ENCODE measurements at regions not wholly inside any gene's neighbourhood (a gene's known extent, or its start where the extent isn't known, plus 50 kb on each side); places are given as distances from the start of the nearest gene placed in this dataset.

DNA sequence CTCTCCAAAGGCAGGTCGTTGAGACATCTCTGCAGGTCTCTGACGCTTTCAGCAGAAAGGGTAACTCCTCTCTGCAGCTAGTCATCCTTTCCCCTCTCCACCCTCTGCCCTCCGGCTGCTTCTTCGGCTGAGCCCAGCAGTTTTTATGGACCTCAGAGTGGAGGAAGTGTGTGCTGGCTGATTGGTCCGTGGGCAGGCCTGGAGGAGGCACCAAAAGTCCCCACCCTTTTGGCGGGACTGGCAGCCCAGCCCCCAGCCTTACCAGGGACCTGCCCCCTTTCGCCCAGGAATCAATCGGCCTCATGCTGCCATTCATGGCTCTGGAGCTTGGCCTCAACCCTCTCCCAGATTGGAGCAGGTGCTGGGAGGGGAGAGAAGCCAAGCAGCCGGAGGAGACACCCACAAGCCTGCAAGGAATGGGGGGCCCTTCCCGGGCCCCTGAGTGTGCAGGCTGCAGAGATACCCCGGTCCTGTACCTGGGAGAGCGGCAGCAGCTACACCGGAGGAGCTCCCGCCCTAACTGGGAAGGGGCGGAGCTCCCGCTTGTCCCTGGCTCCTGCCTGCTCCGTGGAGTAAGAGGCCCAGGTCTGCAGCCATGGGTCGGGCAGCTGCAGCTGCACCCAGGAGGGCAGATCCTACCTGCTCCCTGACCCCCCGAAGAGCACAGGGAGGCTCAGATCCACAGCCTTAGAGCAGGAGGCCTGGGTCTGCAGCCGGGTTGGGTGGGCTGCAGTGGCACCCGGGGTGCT is 170.3 kb upstream of the SOX4 start:
- Histone ChIP-seq H2AK5ac (ENCODE audit: low read length) (no peak overlapping the region), H4K12ac (ENCODE audit: low read depth, low read length) (no peak overlapping the region), H2AFZ (ENCODE audit: insufficient read depth, low read length, poor library complexity) (no peak overlapping the region), H2BK5ac (ENCODE audit: low read depth, low read length, poor library complexity) (no peak overlapping the region), H3K14ac (ENCODE audit: low read length) (no peak overlapping the region), H3K4me3 (ENCODE audit: low read depth, low read length) (no peak overlapping the region), H3K23ac (ENCODE audit: low read length) (no peak overlapping the region), H2BK120ac (ENCODE audit: insufficient read depth, low read length, poor library complexity) (no peak overlapping the region), H2BK12ac (ENCODE audit: low read length) (no peak overlapping the region), H4K91ac (ENCODE audit: low read depth, low read length) (no peak overlapping the region), H3K4me2 (ENCODE audit: low read length) (no peak overlapping the region), H3K4ac (ENCODE audit: low read depth, low read length) (no peak overlapping the region), H3K9me3 (ENCODE audit: insufficient read depth, low read depth, low read length) (no peaks in the 10 kb centered on the region), H3K79me2 (ENCODE audit: control insufficient read depth, insufficient read depth, low read length, poor library complexity) (no peaks in the 10 kb centered on the region), H3K27ac (ENCODE audit: low read depth, low read length) (no peak overlapping the region), H3K36me3 (ENCODE audit: control insufficient read depth in 1 of 2, insufficient read depth in 2 of 2, low read length in 2 of 2) (no peaks in the 10 kb centered on the region), H3K9ac (ENCODE audit: low read length) (no peak overlapping the region), H3K4me1 (ENCODE audit: control insufficient read depth in 1 of 2, insufficient read depth in 2 of 2, low read length in 2 of 2) (peaks cover 2% of the 10 kb centered on the region in 2 experiments), H3K27me3 (ENCODE audit: insufficient read depth, low read length) (no peaks in the 10 kb centered on the region), H3K18ac (ENCODE audit: low read length) (no peak overlapping the region), H3K79me1 (ENCODE audit: low read length) (no peaks in the 10 kb centered on the region), H4K8ac (ENCODE audit: low read depth, low read length) (no peak overlapping the region)
- peak in 1 of 2 donors; percentile 54 for DNase-seq
- no CpG with 5 or more reads among the region's 21 CpGs for WGBS (ENCODE audit: extremely low coverage, insufficient coverage, insufficient read length)

DNA sequence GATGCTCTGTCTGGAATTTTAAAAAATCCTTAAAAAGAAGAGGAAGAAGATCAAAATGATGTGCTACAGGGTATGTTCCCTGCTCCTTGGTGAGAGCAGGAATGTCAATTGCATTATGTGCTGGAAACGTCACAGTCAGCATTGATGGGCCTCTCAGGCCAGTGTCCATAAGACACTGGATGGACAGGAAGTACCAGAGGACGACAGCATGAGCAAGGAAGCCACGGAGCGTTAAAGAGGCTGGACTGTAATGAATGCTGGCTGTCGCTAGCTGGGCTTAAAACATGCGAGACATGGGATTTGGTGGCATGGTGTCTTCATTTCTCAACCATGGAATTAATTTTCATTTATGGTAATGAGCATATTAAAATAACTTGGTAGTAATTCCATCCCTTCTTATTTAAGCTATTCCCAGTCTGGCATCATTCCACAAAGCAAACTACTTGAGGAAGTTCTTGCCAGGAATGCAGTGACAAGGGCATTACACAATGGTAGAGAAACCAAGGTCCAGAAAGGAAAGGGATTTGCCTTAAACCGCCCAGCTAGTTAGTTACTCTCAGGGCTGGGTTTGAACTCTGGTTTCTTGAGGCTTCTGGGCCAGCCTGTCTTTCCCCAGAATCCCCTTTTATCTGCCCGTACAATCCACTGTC is 166.6 kb upstream of the SOX4 start:
- Histone ChIP-seq H3K4ac (ENCODE audit: low read depth, low read length) (no peak overlapping the region), H3K23ac (ENCODE audit: low read length) (no peak overlapping the region), H3K18ac (ENCODE audit: low read length) (no peak overlapping the region), H3K4me2 (ENCODE audit: low read length) (no peak overlapping the region), H2BK120ac (ENCODE audit: insufficient read depth, low read length, poor library complexity) (no peak overlapping the region), H3K27ac (ENCODE audit: low read depth, low read length) (no peak overlapping the region), H3K27me3 (ENCODE audit: insufficient read depth, low read length) (no peaks in the 10 kb centered on the region), H3K14ac (ENCODE audit: low read length) (peak overlapping the region; percentile 57), H3K36me3 (ENCODE audit: control insufficient read depth in 1 of 2, insufficient read depth in 2 of 2, low read length in 2 of 2) (no peaks in the 10 kb centered on the region), H3K79me2 (ENCODE audit: control insufficient read depth, insufficient read depth, low read length, poor library complexity) (no peaks in the 10 kb centered on the region), H3K9ac (ENCODE audit: low read length) (no peak overlapping the region), H4K91ac (ENCODE audit: low read depth, low read length) (no peak overlapping the region), H4K12ac (ENCODE audit: low read depth, low read length) (no peak overlapping the region), H4K8ac (ENCODE audit: low read depth, low read length) (no peak overlapping the region), H3K4me1 (ENCODE audit: control insufficient read depth in 1 of 2, insufficient read depth in 2 of 2, low read length in 2 of 2) (peaks cover 2 to 4% of the 10 kb centered on the region in 2 experiments), H2AFZ (ENCODE audit: insufficient read depth, low read length, poor library complexity) (no peak overlapping the region), H3K9me3 (ENCODE audit: insufficient read depth, low read depth, low read length) (peaks cover 2% of the 10 kb centered on the region), H2AK5ac (ENCODE audit: low read length) (no peak overlapping the region), H2BK5ac (ENCODE audit: low read depth, low read length, poor library complexity) (no peak overlapping the region), H3K4me3 (ENCODE audit: low read depth, low read length) (no peak overlapping the region), H3K79me1 (ENCODE audit: low read length) (no peaks in the 10 kb centered on the region), H2BK12ac (ENCODE audit: low read length) (peak overlapping the region; percentile 50)
- no CpG with 5 or more reads among the region's 8 CpGs for WGBS (ENCODE audit: extremely low coverage, insufficient coverage, insufficient read length)
- peak; percentile 78 to 81 for DNase-seq

DNA sequence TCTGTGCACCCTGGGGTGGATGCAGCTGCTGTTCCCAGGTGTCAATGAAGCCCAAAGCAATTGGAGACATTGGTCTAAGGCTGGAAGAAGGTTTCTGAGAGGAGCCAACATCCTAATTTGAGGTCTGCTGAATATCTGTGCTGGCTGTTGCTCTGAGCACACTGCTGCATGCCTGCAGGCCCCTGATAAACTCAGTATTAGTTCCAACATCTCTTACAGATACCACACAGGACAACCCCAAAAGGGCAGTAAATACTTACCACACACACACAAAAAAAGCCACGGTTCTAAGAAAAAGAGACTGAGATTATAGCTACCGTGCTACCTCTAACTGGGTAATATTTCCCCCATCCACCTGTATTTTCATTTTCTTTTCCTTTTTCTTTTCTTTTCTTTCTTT is 164.3 kb upstream of the SOX4 start:
- Histone ChIP-seq H4K8ac (ENCODE audit: low read depth, low read length) (peak overlapping the region; percentile 7), H3K27ac (ENCODE audit: low read depth, low read length) (no peak overlapping the region), H3K4ac (ENCODE audit: low read depth, low read length) (no peak overlapping the region), H2BK12ac (ENCODE audit: low read length) (no peak overlapping the region), H4K91ac (ENCODE audit: low read depth, low read length) (no peak overlapping the region), H3K4me2 (ENCODE audit: low read length) (no peak overlapping the region), H2AK5ac (ENCODE audit: low read length) (no peak overlapping the region), H3K79me1 (ENCODE audit: low read length) (peaks cover 5% of the 10 kb centered on the region), H3K18ac (ENCODE audit: low read length) (no peak overlapping the region), H4K12ac (ENCODE audit: low read depth, low read length) (no peak overlapping the region), H3K4me1 (ENCODE audit: control insufficient read depth in 1 of 2, insufficient read depth in 2 of 2, low read length in 2 of 2) (peaks cover 5 to 11% of the 10 kb centered on the region in 2 experiments), H3K23ac (ENCODE audit: low read length) (no peak overlapping the region), H2AFZ (ENCODE audit: insufficient read depth, low read length, poor library complexity) (no peak overlapping the region), H3K9ac (ENCODE audit: low read length) (no peak overlapping the region), H3K79me2 (ENCODE audit: control insufficient read depth, insufficient read depth, low read length, poor library complexity) (no peaks in the 10 kb centered on the region), H3K4me3 (ENCODE audit: low read depth, low read length) (no peak overlapping the region), H2BK5ac (ENCODE audit: low read depth, low read length, poor library complexity) (no peak overlapping the region), H3K27me3 (ENCODE audit: insufficient read depth, low read length) (no peaks in the 10 kb centered on the region), H3K36me3 (ENCODE audit: control insufficient read depth in 1 of 2, insufficient read depth in 2 of 2, low read length in 2 of 2) (no peaks in the 10 kb centered on the region), H3K14ac (ENCODE audit: low read length) (no peak overlapping the region), H2BK120ac (ENCODE audit: insufficient read depth, low read length, poor library complexity) (no peak overlapping the region), H3K9me3 (ENCODE audit: insufficient read depth, low read depth, low read length) (peaks cover 2% of the 10 kb centered on the region)
- DNase-seq, result no peak
- no CpG with 5 or more reads among the region's 2 CpGs for WGBS (ENCODE audit: extremely low coverage, insufficient coverage, insufficient read length)

DNA sequence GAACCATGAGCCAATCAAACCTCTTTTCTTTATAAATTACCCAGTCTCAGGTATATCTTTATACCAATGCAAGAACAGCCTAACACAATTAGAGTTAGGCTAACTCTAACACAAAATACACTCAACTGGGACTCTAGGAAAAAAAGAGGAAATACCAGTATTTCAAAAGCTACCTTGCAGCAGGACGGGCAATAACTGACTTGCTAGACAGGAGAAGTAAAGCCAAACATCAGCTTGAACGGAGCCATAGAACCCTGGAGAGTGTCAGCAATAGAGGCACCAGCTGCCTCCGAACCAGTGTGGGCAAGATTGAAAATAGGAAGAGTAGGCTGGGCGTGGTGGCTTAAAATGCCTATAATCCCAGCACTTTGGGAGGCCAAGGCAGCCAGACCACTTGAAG is 162.0 kb upstream of the SOX4 start:
- H2BK5ac ChIP-seq (ENCODE audit: low read depth, low read length, poor library complexity), result no peak overlapping the region
- no peak overlapping the region for H3K23ac ChIP-seq (ENCODE audit: low read length)
- no peak overlapping the region for H2AK5ac ChIP-seq (ENCODE audit: low read length)
- H4K8ac ChIP-seq (ENCODE audit: low read depth, low read length), result no peak overlapping the region
- H4K91ac ChIP-seq (ENCODE audit: low read depth, low read length), result no peak overlapping the region
- H3K4me2 ChIP-seq (ENCODE audit: low read length), result no peak overlapping the region
- H3K4me1 ChIP-seq (ENCODE audit: control insufficient read depth in 1 of 2, insufficient read depth in 2 of 2, low read length in 2 of 2), result peaks cover 5 to 11% of the 10 kb centered on the region in 2 experiments
- H3K4me3 ChIP-seq (ENCODE audit: low read depth, low read length), result no peak overlapping the region
- no peak overlapping the region for H3K27ac ChIP-seq (ENCODE audit: low read depth, low read length)
- H3K14ac ChIP-seq (ENCODE audit: low read length), result no peak overlapping the region
- H3K36me3 ChIP-seq (ENCODE audit: control insufficient read depth in 1 of 2, insufficient read depth in 2 of 2, low read length in 2 of 2), result no peaks in the 10 kb centered on the region
- no peaks in the 10 kb centered on the region for H3K79me2 ChIP-seq (ENCODE audit: control insufficient read depth, insufficient read depth, low read length, poor library complexity)
- H2BK12ac ChIP-seq (ENCODE audit: low read length), result no peak overlapping the region
- H3K4ac ChIP-seq (ENCODE audit: low read depth, low read length), result no peak overlapping the region
- no peak overlapping the region for H2AFZ ChIP-seq (ENCODE audit: insufficient read depth, low read length, poor library complexity)
- peak in 1 of 2 donors; percentile 18 for DNase-seq
- H3K27me3 ChIP-seq (ENCODE audit: insufficient read depth, low read length), result no peaks in the 10 kb centered on the region
- H3K9ac ChIP-seq (ENCODE audit: low read length), result no peak overlapping the region
- peaks cover 5% of the 10 kb centered on the region for H3K79me1 ChIP-seq (ENCODE audit: low read length)
- H3K9me3 ChIP-seq (ENCODE audit: insufficient read depth, low read depth, low read length), result peaks cover 2% of the 10 kb centered on the region
- no peak overlapping the region for H4K12ac ChIP-seq (ENCODE audit: low read depth, low read length)
- WGBS (ENCODE audit: extremely low coverage, insufficient coverage, insufficient read length), result no CpG with 5 or more reads among the region's 4 CpGs
- H3K18ac ChIP-seq (ENCODE audit: low read length), result no peak overlapping the region
- no peak overlapping the region for H2BK120ac ChIP-seq (ENCODE audit: insufficient read depth, low read length, poor library complexity)
